ENCODE measurements at regions not wholly inside any gene's neighbourhood (a gene's known extent, or its start where the extent isn't known, plus 50 kb on each side); places are given as distances from the start of the nearest gene placed in this dataset.
A peak's percentile ranks its signal among the peaks of the same experiment; 100 is the strongest.
"Not testable (repeated sequence)": the region's sequence is repeated elsewhere in the genome, so short reads cannot be mapped to it uniquely, and the experiment has no call there.

- no peak for DNase-seq (ENCODE audit: low read depth in 2 of 2)
Observed at GRCh38 chr12:20028033-20028432, 340.3 kb upstream of the PDE3A start.

DNA sequence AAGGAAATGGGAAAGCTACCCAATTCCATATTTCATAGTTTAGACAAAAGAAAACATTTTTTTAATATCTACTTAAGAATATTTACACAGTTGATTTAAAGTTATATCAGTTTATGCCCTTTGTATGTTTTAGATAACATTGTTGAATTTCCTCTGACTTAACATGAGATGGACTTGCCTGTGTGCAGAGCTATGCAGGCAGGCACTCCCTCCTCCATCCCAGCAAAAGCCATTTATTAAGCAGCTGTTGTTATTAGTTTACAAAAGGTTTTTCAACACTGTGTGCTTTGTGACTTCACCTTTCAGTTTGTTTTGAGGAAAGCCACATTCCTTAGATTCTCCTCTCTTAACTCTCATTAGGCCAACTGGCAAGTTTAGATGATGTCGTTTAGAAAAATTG lies 337.5 kb upstream of the PDE3A start:
- DNase-seq (ENCODE audit: low read depth in 2 of 2), result peak; percentile 14 to 84

DNA sequence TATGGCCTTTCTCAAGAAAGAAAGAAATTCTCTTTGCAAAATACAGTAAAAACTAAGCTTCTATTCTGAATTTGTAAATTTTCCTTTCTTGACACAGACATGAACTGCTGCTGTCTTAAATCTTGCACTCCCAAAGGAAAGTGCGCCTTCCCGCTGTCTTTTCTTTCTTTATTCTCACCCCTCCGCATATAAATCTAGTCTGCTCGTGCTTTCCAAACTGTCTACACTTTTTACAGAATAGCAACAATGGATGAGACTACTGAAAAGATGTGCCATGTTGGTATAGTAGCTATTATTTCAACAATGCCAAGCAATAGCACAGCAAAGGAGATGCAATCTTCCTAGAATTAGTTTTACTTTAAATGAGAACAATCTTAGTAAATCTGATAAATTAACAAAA lies 328.8 kb upstream of the PDE3A start:
- DNase-seq (ENCODE audit: low read depth in 2 of 2), result no peak

DNA sequence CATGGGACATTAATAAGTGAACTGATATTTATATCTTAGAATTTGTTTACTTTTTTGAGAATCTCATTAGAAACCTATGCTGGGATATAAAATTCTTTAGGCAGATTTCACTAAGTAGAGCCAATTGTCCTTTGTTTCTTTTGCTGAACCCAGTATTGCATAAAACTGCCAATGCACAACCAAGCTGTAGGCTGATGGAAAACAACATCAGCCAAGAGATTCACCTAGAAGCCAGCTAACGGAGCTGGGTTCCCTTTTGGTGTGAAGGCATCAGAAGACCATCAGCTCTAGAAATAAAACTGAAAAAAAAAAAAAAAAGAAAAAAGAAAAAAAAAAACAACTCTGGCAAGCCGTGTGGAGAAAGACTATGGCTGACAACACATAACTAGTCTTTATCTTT lies 328.2 kb upstream of the PDE3A start:
- no peak for DNase-seq (ENCODE audit: low read depth in 2 of 2)

DNA sequence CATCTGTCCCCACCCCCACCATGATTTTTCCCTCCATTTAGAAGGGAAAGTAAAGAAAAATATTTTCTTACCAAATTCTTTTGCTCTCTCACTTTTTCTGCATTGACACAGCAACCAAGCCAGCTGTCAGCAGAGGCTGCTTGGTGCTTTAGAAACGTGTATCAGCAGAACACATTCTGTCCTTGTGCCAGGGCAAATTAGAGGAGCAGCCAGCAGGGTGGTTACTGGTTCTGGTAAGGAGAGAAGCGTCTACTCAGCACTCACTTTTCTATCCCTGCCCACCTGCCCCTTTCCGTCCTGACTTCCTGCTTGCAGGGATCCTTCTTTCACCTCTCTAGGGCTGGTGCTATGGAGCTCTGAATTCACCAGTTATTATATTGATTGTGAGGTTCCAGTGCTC lies 327.5 kb upstream of the PDE3A start:
- no peak for DNase-seq (ENCODE audit: low read depth in 2 of 2)

DNA sequence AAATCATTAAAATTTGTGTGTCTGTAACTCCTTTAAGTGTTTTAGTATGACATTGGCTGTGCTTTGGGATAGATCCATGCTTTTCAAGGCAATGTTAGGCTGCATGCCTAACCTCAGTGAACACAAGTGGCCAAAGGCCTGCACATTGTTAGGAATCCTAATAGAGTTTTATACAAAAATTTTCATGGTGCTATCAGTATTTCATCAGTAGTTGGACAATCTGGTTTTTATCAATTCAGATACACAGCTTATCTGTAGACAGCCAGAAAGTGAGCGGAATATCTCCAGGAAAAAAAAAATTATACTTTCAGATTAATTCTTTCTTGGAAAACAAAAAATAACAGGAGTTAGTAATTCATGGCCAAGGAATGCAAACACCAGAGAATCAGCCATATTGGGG lies 324.0 kb upstream of the PDE3A start:
- DNase-seq (ENCODE audit: low read depth in 2 of 2), result no peak

GRCh38 chr12:20044846-20045245 lies 323.5 kb upstream of the PDE3A start:
- no peak for DNase-seq (ENCODE audit: low read depth in 2 of 2)

- DNase-seq (ENCODE audit: low read depth in 2 of 2), result no peak
Observed at GRCh38 chr12:20047901-20048300, 320.4 kb upstream of the PDE3A start.

DNA sequence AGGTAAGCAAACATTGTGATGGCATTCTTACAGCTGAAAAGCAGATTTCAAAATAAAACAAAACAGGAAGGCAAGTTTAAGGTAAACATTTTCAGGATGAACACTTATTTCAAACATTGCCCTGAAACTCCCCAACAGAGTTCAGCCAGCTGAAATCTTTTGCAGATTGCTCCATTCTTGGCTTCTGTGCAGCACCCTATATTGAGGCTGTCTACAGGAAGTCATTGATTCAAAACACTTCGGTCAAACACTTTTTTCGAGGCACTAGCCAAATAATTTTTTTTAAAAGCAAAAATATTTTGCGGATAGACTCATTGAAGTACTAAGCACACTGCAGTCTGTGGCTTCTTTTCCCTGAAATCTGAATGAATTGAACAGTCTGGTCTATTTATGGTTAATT lies 318.1 kb upstream of the PDE3A start:
- DNase-seq (ENCODE audit: low read depth in 2 of 2), result no peak

DNA sequence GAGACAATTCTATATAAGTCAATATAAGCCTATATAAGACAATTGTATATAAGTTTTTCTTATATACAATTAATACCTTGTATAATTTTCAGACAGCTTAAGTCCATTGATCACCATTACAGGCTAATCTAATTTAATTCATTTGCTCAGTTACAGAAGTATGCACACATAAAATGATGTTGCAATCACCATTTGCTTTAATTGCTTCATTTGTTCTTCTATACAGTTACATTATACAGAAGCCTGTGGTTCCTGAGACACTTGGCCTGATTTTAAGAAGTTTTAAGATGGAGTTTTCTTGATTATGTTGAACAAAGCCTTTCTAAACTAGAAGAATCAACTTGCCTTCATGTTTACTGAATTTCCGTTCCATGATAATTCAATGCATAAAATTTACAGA lies 314.6 kb upstream of the PDE3A start:
- no peak for DNase-seq (ENCODE audit: low read depth in 2 of 2)

DNA sequence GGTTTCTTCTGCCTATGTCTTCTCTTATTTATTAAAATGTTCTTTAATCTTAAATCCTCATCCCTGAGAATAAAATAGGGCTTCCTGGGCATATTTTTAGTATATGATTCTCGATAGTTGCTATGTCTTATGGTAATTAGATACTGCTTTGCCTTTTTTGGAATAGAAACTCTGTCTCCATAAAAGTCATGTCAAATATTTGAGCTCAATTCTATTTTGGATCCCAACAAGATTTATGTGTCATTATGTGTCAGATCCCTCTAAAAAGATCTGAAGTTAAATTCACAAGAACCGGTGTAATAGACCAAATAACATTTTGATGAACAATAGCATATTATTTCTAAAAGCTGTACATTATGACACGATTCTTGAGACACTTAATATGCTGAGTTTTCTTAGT lies 312.5 kb upstream of the PDE3A start:
- DNase-seq (ENCODE audit: low read depth in 2 of 2), result no peak

DNA sequence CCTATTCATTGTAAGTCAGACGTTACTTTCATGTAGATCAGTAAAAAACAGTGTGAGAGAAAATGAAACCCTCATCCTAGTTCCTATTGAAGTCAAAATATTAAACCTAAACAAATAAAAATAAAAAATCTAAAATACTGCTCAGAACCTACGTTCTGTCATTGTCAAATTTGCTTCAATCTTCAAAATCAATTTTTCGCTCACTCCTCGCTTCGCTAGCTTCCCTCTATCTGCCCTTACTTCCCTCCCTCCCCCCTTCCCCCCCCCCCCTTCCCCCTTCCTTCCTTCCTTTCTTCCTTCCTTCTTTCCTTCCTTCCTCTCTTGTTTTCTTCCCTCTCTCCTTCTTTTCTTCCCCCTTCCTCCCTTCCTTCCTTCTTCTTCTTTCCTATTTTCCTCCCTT lies 310.9 kb upstream of the PDE3A start:
- DNase-seq (ENCODE audit: low read depth in 2 of 2), result no peak

- no peak for DNase-seq (ENCODE audit: low read depth in 2 of 2)
Observed at GRCh38 chr12:20063116-20063515, 305.2 kb upstream of the PDE3A start.

GRCh38 chr12:20077618-20078017 lies 290.7 kb upstream of the PDE3A start:
- no peak for DNase-seq (ENCODE audit: low read depth in 2 of 2)

DNA sequence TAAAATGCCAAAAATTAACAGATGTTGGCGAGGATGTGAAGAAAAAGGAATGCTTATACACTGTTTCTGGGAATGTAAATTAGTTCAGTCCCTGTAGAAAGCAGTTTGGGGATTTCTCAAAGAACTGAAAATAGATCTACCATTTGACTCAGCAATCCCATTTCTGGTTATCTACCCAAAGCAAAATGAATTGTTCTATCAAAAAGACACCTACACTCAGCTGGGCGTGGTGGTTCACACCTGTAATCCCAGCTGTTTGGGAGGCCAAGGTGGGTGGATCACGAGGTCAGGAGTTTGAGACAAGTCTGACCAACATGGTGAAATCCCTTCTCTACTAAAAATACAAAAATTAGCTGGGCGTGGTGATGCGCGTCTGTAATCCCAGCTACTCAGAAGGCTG lies 279.3 kb upstream of the PDE3A start:
- DNase-seq (ENCODE audit: low read depth in 2 of 2), result no peak

DNA sequence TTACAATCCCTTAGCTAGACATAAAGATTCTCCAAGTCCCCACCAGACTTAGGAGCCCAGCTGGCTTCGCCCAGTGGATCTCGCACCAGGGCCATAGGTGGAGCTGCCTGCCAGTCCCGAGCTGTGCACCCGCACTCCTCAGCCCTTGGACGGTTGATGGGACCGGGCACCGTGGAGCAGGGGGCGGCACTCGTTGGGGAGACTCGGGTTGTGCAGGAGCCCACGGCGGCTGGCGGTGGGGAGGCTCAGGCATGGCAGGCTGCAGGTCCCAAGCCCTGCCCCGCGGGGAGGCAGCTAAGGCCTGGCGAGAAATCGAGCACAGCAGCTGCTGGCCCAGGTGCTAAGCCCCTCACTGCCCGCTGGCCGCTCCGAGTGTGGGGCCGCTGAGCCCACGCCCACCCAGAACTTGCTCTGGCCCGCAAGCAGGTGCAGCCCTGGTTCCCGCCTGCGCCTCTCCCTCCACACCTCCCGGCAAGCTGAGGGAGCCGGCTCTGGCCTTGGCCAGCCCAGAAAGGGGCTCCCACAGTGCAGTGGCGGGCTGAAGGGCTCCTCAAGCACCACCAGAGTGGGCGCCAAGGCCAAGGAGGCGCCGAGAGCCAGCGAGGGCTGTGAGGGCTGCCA lies 275.0 kb upstream of the PDE3A start:
- DNase-seq (ENCODE audit: low read depth in 2 of 2), result not testable (repeated sequence)

- DNase-seq (ENCODE audit: low read depth in 2 of 2), result no peak
Observed at GRCh38 chr12:20096430-20096829, 271.9 kb upstream of the PDE3A start.

- peak; percentile 34 to 43 for DNase-seq (ENCODE audit: low read depth in 2 of 2)
Observed at GRCh38 chr12:20097626-20098025, 270.7 kb upstream of the PDE3A start.

GRCh38 chr12:20099395-20100183 lies 268.7 kb upstream of the PDE3A start:
- DNase-seq (ENCODE audit: low read depth in 2 of 2), result no peak

DNA sequence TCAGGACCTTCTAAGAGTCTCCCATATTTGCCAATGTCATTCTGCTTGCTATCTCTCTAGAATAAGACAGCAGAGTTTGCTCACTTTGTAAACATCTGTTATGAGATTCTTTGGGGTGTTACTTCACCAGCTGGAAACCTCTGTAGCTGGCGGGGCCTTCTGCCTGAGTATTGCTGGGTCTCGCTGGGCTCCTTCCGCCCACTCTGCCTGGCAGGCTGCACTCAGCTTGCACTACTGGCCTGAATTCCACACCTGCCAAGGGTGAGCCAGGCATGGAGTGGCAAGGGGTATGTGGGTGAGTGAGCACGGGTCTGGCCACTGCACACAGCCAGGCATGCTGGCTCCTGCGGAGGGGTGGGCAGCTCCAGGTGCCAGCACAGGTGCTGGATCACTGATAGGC lies 267.3 kb upstream of the PDE3A start:
- no peak for DNase-seq (ENCODE audit: low read depth in 2 of 2)

- no peak for DNase-seq (ENCODE audit: low read depth in 2 of 2)
Observed at GRCh38 chr12:20105943-20106342, 262.4 kb upstream of the PDE3A start.

- no peak for DNase-seq (ENCODE audit: low read depth in 2 of 2)
Observed at GRCh38 chr12:20109676-20110075, 258.7 kb upstream of the PDE3A start.

DNA sequence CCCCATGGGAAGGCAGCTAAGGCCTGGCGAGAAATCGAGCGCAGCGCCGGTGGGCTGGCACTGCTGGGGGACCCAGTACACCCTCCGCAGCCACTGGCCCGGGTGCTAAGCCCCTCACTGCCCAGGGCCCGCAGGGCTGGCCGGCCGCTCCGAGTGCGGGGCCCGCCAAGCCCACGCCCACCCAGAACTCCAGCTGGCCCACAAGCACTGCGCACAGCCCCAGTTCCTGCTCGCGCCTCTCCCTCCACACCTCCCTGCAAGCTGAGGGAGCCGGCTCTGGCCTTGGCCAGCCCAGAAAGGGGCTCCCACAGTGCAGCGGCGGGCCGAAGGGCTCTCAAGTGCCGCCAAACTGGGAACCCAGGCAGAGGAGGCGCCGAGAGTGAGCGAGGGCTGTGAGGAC lies 253.0 kb upstream of the PDE3A start:
- not testable (repeated sequence) for DNase-seq (ENCODE audit: low read depth in 2 of 2)
